HepG2 (cell line): ENCODE measurements at regions not wholly inside any gene's neighbourhood (a gene's known extent, or its start where the extent isn't known, plus 50 kb on each side); places are given as distances from the start of the nearest gene placed in this dataset.

Source experiments
- ATAC-seq: fragments of 200-7000 bp; cut with Tn5 transposase; 3 replicates; pipeline ENCODE4 v1.9.1; 2020; ENCODE audit warnings: mild to moderate bottlenecking, moderate library complexity
- BruUV-seq: library from RNA; stranded (reverse); fragments of 400-500 nt; replicated peaks from 2 replicates; lab custom pipeline; 2021; lab: Mats Ljungman, UMichigan
- CTCF ChIA-PET: fragments of 300-600 bp; formaldehyde crosslinking; extraction: SDS; loops from one replicate; lab custom pipeline; 2021; ENCODE audit warnings: low total read pairs, inconsistent platforms, low intra/inter-chr PET ratio; lab: Yijun Ruan, JAX
- POLR2A ChIA-PET: fragments of 350-600 bp; sonication (Branson Sonifier 250); formaldehyde crosslinking; loops from one replicate; lab custom pipeline; 2020; ENCODE audit warnings: antibody characterized with exemption, inconsistent platforms; lab: Yijun Ruan, JAX
- DNase-seq: peaks from one replicate; pipeline ENCODE4 v3.0.0-alpha.2; 2015; ENCODE audit warnings: low spot score
- FAIRE-seq: peaks from 3 replicates; lab custom pipeline; 2011; peaks lifted over from hg19 to GRCh38; lab: Jason Lieb, UNC
- H2AFZ ChIP-seq: one replicate; pipeline ENCODE4 v1.6.1; 2011; ENCODE audit warnings: low read length, inconsistent platforms
- H3K27ac ChIP-seq: fragments of 300-600 bp; 3 replicates; pipeline ENCODE4 v1.8.0; 2011; ENCODE audit warnings: mixed run types, mild to moderate bottlenecking, mixed read lengths, low read length, inconsistent platforms; ENCODE audit not compliant: insufficient read depth; ENCODE audit errors: extremely low read length
- H3K27me3 ChIP-seq, 2 experiments: fragments of 200-600 bp in 1 of 2; 2 replicates in 1 of 2; 3 replicates in 1 of 2; pipeline versions ENCODE4 v1.6.0 to v1.8.0; 2011; ENCODE audit warnings: low read length in 2 of 2, mild to moderate bottlenecking in 2 of 2, moderate library complexity in 2 of 2, inconsistent platforms in 1 of 2; ENCODE audit not compliant: insufficient read depth in 2 of 2, control insufficient read depth in 1 of 2
- H3K36me3 ChIP-seq, 2 experiments: fragments of 200-600 bp in 1 of 2; replicated peaks in 1 of 2; 2 replicates in 1 of 2; 3 replicates in 1 of 2; pipeline versions ENCODE4 v1.5.1 to v1.8.0; 2011; ENCODE audit warnings: low read length in 2 of 2, inconsistent platforms in 1 of 2; ENCODE audit not compliant: insufficient read depth in 2 of 2, control insufficient read depth in 1 of 2
- H3K4me1 ChIP-seq: 2 replicates; pipeline ENCODE4 v1.5.1; 2012; ENCODE audit warnings: low read length, inconsistent platforms; ENCODE audit not compliant: insufficient read depth
- H3K4me2 ChIP-seq: 2 replicates; pipeline ENCODE4 v1.6.0; 2011; ENCODE audit warnings: low read depth, low read length, inconsistent platforms
- H3K4me3 ChIP-seq, 3 experiments: fragments of 200-600 bp in 1 of 3; sonication (generic), shearing (Covaris generic) in 1 of 3; replicated peaks in 1 of 3; 2 replicates each; pipeline ENCODE4 v1.5.1; 2011 to 2016; ENCODE audit warnings: low read length in 3 of 3, inconsistent platforms in 2 of 3, low read depth in 2 of 3, mild to moderate bottlenecking in 2 of 3, control low read depth in 1 of 3, mixed read lengths in 1 of 3; ENCODE audit not compliant: insufficient read depth in 1 of 3
- H3K79me2 ChIP-seq: one replicate; pipeline ENCODE4 v1.6.1; 2011; ENCODE audit warnings: low read length, inconsistent platforms; ENCODE audit not compliant: insufficient read depth
- H3K9ac ChIP-seq: 2 replicates; pipeline ENCODE4 v1.6.0; 2011; ENCODE audit warnings: mild to moderate bottlenecking, low read depth, low read length, inconsistent platforms; ENCODE audit not compliant: insufficient read depth
- H3K9me3 ChIP-seq: 2 replicates; pipeline ENCODE4 v1.5.1; 2012; ENCODE audit warnings: mild to moderate bottlenecking, low read length
- H4K20me1 ChIP-seq: 2 replicates; pipeline ENCODE4 v1.6.0; 2011; ENCODE audit warnings: inconsistent platforms, mild to moderate bottlenecking, low read length, moderate library complexity; ENCODE audit not compliant: insufficient read depth
- MAFF ChIP-seq: IDR thresholded peaks from 2 replicates; pipeline ENCODE4 v1.6.1; 2011; ENCODE audit warnings: low read depth, low read length, improper control_type of control experiment
- MAFK ChIP-seq, 2 experiments: IDR thresholded peaks in 1 of 2; conservative IDR thresholded peaks in 1 of 2; 2 replicates each; pipeline ENCODE4 v1.6.1; 2011; ENCODE audit warnings: improper control_type of control experiment in 2 of 2, low read length in 2 of 2
- ZNF546 ChIP-seq: sonication (generic); formaldehyde crosslinking; conservative IDR thresholded peaks from 2 replicates; pipeline ENCODE4 v1.8.1; 2023; ENCODE audit warnings: mild to moderate bottlenecking, missing genetic modification reagents
- ZNF589 ChIP-seq: sonication (generic); formaldehyde crosslinking; conservative IDR thresholded peaks from 2 replicates; pipeline ENCODE4 v1.8.0; 2022; ENCODE audit warnings: mild to moderate bottlenecking, moderate library complexity, missing genetic modification reagents
- ZNF644 ChIP-seq: IDR thresholded peaks from 2 replicates; pipeline ENCODE4 v1.6.1; 2016; ENCODE audit warnings: low read depth
- whole genome bisulfite sequencing: methylation state at CpG from one replicate; pipeline ENCODE4 v1.1.6; 2017; ENCODE audit warnings: low lambda C conversion rate; 5-methylcytosine and 5-hydroxymethylcytosine counted together
- in situ Hi-C: cut with HindIII; loops from 2 replicates; pipeline ENCODE4 v1.10.0; 2017; ENCODE audit warnings: low pct_unique_long_range_greater_than_20kb; ENCODE audit not compliant: extremely low pct_ligation_motif_present
- intact Hi-C: fragments of 100-400 bp; cut with micrococcal nuclease; formaldehyde crosslinking; loops from one replicate; pipeline ENCODE4 v1.10.0; 2022; ENCODE audit not compliant: unreplicated experiment

DNA sequence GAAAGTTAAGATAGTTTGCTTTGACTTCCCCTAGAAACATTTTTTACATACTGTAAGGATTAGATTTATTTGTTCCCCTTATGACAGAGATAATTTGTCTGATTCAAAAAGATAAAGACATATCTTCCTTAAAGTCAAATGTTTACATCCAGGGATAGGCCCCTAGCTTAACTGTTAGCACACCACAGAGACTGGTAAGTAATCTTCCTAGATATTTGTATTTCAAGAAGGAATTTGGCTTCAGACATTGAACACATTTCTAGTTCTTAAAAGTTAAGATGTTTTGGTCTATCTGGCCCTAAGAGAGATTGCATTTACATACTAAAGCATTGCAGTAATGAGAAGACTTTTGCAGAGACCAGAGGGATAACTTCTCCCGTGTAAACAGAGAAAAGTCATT lies 1201.1 kb upstream of the GJE1 start:
- H3K4me2 ChIP-seq = no peak overlapping the region
- no peak overlapping the region for H3K27ac ChIP-seq
- CTCF ChIA-PET = no interaction called here
- no peaks in the 10 kb centered on the region for H3K36me3 ChIP-seq
- POLR2A ChIA-PET = no interaction called here
- H3K4me1 ChIP-seq = no peaks in the 10 kb centered on the region
- H2AFZ ChIP-seq = no peak overlapping the region
- H3K27me3 ChIP-seq = no peaks in the 10 kb centered on the region
- intact Hi-C loops (no loop called here), in situ Hi-C loops (no loop called here)
- H3K79me2 ChIP-seq = no peaks in the 10 kb centered on the region
- ATAC-seq (no peak), DNase-seq (no peak), FAIRE-seq (no peak)
- 0% methylated on average over 1 of the region's 1 CpG for whole genome bisulfite sequencing
- no peak overlapping the region for H3K9ac ChIP-seq
- H3K4me3 ChIP-seq = no peak overlapping the region
- H3K9me3 ChIP-seq = no peaks in the 10 kb centered on the region
- TF ChIP-seq ZNF644 = no peak
- TF ChIP-seq ZNF546 = no peak
- H4K20me1 ChIP-seq = no peaks in the 10 kb centered on the region
- BruUV-seq = no TSS peak

GRCh38 chr6:140929121-140929520 lies 1203.6 kb upstream of the GJE1 start:
- no peaks in the 10 kb centered on the region for H3K79me2 ChIP-seq
- no peak overlapping the region for H3K4me3 ChIP-seq
- H4K20me1 ChIP-seq = no peaks in the 10 kb centered on the region
- in situ Hi-C loops (no loop called here), intact Hi-C loops (loop anchor here (10.0 kb wide), 1 partner anchor 636 kb away; no protein-coding TSS in a partner anchor)
- no peaks in the 10 kb centered on the region for H3K27me3 ChIP-seq
- no peaks in the 10 kb centered on the region for H3K36me3 ChIP-seq
- CTCF ChIA-PET = no interaction called here
- no TSS peak for BruUV-seq
- no peak overlapping the region for H3K4me2 ChIP-seq
- no peak for ATAC-seq
- no peak for FAIRE-seq
- no peaks in the 10 kb centered on the region for H3K9me3 ChIP-seq
- no peak overlapping the region for H2AFZ ChIP-seq
- no peak for DNase-seq
- TF ChIP-seq MAFK (conservative IDR thresholded peaks at IDR 0.05 in 1 of 2, IDR thresholded peaks at IDR 0.05 in 1 of 2; ENCODE audit: low read length in 2 of 2) (peak; percentile 47 to 67), MAFF (peak; percentile 42; the same call in 1 of the 2 replicates), ZNF589 (CRISPR knock-in tag) (no peak)
- POLR2A ChIA-PET = no interaction called here
- H3K9ac ChIP-seq = no peak overlapping the region
- H3K4me1 ChIP-seq = no peaks in the 10 kb centered on the region
- H3K27ac ChIP-seq = no peak overlapping the region
